BLaER1 treated with 17β-estradiol and CSF1 and Interleukin-3, amounts not matched to agents 10 nM and 100 nM (cell line): ENCODE measurements at regions not wholly inside any gene's neighbourhood (a gene's known extent, or its start where the extent isn't known, plus 50 kb on each side); places are given as distances from the start of the nearest gene placed in this dataset.
A peak's percentile ranks its signal among the peaks of the same experiment; 100 is the strongest.
"Not testable (repeated sequence)": the region's sequence is repeated elsewhere in the genome, so short reads cannot be mapped to it uniquely, and the experiment has no call there.

Experiments used
- H3K27ac ChIP-seq, 11 experiments: shearing (Covaris generic); formaldehyde crosslinking; 2 replicates each; pipeline ENCODE4 v1.8.1; 2022
- H3K27me3 ChIP-seq, 11 experiments: shearing (Covaris generic); formaldehyde crosslinking; 2 replicates each; pipeline ENCODE4 v1.8.1; 2022
- H3K36me3 ChIP-seq, 11 experiments: shearing (Covaris generic); formaldehyde crosslinking; 2 replicates each; pipeline ENCODE4 v1.8.1; 2022
- H3K4me1 ChIP-seq, 10 experiments: shearing (Covaris generic); formaldehyde crosslinking; 2 replicates each; pipeline ENCODE4 v1.8.1; 2022
- H3K4me2 ChIP-seq, 11 experiments: shearing (Covaris generic); formaldehyde crosslinking; 2 replicates each; pipeline ENCODE4 v1.8.1; 2022
- H3K4me3 ChIP-seq, 10 experiments: shearing (Covaris generic); formaldehyde crosslinking; 2 replicates each; pipeline ENCODE4 v1.8.1; 2022
- H3K9ac ChIP-seq, 11 experiments: shearing (Covaris generic); formaldehyde crosslinking; 2 replicates each; pipeline ENCODE4 v1.8.1; 2022
- H3K9me3 ChIP-seq, 11 experiments: shearing (Covaris generic); formaldehyde crosslinking; replicated peaks in 1 of 11; 2 replicates each; pipeline ENCODE4 v1.8.1; 2022
- H4K20me1 ChIP-seq, 11 experiments: shearing (Covaris generic); formaldehyde crosslinking; 2 replicates each; pipeline ENCODE4 v1.8.1; 2022
- Cebpa-rat ChIP-seq, 11 experiments: shearing (Covaris generic); IDR thresholded peaks; 2 replicates each; pipeline ENCODE4 v1.8.1; 2022

GRCh38 chr5:156201788-156202403, 125.1 kb upstream of the SGCD start:
- no peaks in the 10 kb centered on the region for H3K36me3 ChIP-seq
- H3K27me3 ChIP-seq = no peaks in the 10 kb centered on the region
- no peak overlapping the region for H3K9ac ChIP-seq
- no peaks in the 10 kb centered on the region for H3K4me1 ChIP-seq
- H3K9me3 ChIP-seq = no peaks in the 10 kb centered on the region
- no peak overlapping the region for H3K4me2 ChIP-seq
- H3K4me3 ChIP-seq = no peak overlapping the region
- TF ChIP-seq Cebpa-rat (IDR thresholded peaks at IDR 0.05) = no peak
- H3K27ac ChIP-seq = no peak overlapping the region
- no peaks in the 10 kb centered on the region for H4K20me1 ChIP-seq

- Histone ChIP-seq H3K4me3 (no peak overlapping the region), H4K20me1 (no peaks in the 10 kb centered on the region), H3K27me3 (no peaks in the 10 kb centered on the region), H3K36me3 (no peaks in the 10 kb centered on the region), H3K4me2 (no peak overlapping the region), H3K9me3 (no peaks in the 10 kb centered on the region), H3K27ac (no peak overlapping the region), H3K9ac (no peak overlapping the region), H3K4me1 (no peaks in the 10 kb centered on the region)
- TF ChIP-seq Cebpa-rat (IDR thresholded peaks at IDR 0.05) = no peak
Observed at GRCh38 chr5:156208271-156208670, 118.7 kb upstream of the SGCD start.

- Histone ChIP-seq H3K4me3 (no peak overlapping the region), H3K36me3 (no peaks in the 10 kb centered on the region), H3K9me3 (peaks cover 0 to 8% (median 0%) of the 10 kb centered on the region in 11 experiments; a peak in 2 of 22 replicates), H3K4me2 (no peak overlapping the region), H3K27ac (no peak overlapping the region), H3K4me1 (no peaks in the 10 kb centered on the region; a peak in 1 of 20 replicates), H3K9ac (no peak overlapping the region), H4K20me1 (no peaks in the 10 kb centered on the region), H3K27me3 (no peaks in the 10 kb centered on the region)
- TF ChIP-seq Cebpa-rat (IDR thresholded peaks at IDR 0.05) = no peak
Observed at GRCh38 chr5:156218367-156219158, 108.4 kb upstream of the SGCD start.

DNA sequence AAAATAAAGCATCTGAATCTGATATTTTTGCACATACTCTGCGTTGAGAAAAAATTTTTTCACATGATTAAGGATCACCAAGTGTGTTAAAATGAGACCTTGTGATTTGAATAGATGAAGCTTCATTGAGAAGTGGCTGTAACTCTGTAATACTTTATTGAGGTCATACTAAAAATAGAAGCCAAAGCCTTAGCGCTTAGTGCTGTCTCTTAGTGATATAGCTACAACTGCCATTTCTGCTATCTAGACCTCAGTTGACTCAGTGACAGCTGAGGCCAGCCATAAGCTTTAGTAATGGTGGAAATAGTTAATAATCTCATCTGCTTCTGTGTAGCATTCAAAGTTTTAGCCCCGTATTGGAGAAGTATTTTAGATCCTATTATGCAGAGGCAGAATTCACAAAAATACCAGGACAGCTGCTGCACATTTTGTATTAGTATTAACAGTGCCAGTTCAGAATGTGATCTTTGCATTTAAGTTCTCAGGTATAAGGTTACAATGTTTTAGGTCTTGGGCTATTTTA, 107.4 kb upstream of the SGCD start:
- no peaks in the 10 kb centered on the region for H3K36me3 ChIP-seq
- no peaks in the 10 kb centered on the region for H3K27me3 ChIP-seq
- H3K4me1 ChIP-seq = no peaks in the 10 kb centered on the region; a peak in 1 of 20 replicates
- no peaks in the 10 kb centered on the region for H4K20me1 ChIP-seq
- H3K4me3 ChIP-seq = no peak overlapping the region
- no peak overlapping the region for H3K4me2 ChIP-seq
- H3K9ac ChIP-seq = no peak overlapping the region
- no peak overlapping the region for H3K27ac ChIP-seq
- H3K9me3 ChIP-seq = peaks cover 0 to 7% (median 0%) of the 10 kb centered on the region in 11 experiments; a peak in 2 of 22 replicates
- no peak for TF ChIP-seq Cebpa-rat (IDR thresholded peaks at IDR 0.05)

- Histone ChIP-seq H3K9ac (no peak overlapping the region), H3K4me1 (no peaks in the 10 kb centered on the region; a peak in 1 of 20 replicates), H3K27ac (no peak overlapping the region), H3K4me3 (no peak overlapping the region), H3K36me3 (no peaks in the 10 kb centered on the region), H3K4me2 (no peak overlapping the region), H3K27me3 (no peaks in the 10 kb centered on the region), H4K20me1 (no peaks in the 10 kb centered on the region), H3K9me3 (no peaks in the 10 kb centered on the region)
- TF ChIP-seq Cebpa-rat (IDR thresholded peaks at IDR 0.05) = no peak
Observed at GRCh38 chr5:156221816-156222215, 105.1 kb upstream of the SGCD start.

GRCh38 chr5:156223547-156223946, 103.4 kb upstream of the SGCD start:
- H3K4me2 ChIP-seq = peak overlapping the region in 1 of 11 experiments; percentile 26; a peak in 1 of 22 replicates
- H3K9me3 ChIP-seq = no peaks in the 10 kb centered on the region
- no peak overlapping the region for H3K27ac ChIP-seq
- no peak overlapping the region for H3K9ac ChIP-seq
- H3K36me3 ChIP-seq = no peaks in the 10 kb centered on the region
- no peak overlapping the region for H3K4me3 ChIP-seq
- no peaks in the 10 kb centered on the region for H4K20me1 ChIP-seq
- no peaks in the 10 kb centered on the region; a peak in 1 of 20 replicates for H3K4me1 ChIP-seq
- no peaks in the 10 kb centered on the region for H3K27me3 ChIP-seq
- TF ChIP-seq Cebpa-rat (IDR thresholded peaks at IDR 0.05) = no peak

- H3K4me1 ChIP-seq, H3K9ac ChIP-seq, H3K4me2 ChIP-seq, H3K9me3 ChIP-seq, H4K20me1 ChIP-seq, H3K27ac ChIP-seq, H3K4me3 ChIP-seq, H3K36me3 ChIP-seq, H3K27me3 ChIP-seq: not testable (repeated sequence)
Observed at GRCh38 chr5:156226485-156226884, 100.5 kb upstream of the SGCD start.

DNA sequence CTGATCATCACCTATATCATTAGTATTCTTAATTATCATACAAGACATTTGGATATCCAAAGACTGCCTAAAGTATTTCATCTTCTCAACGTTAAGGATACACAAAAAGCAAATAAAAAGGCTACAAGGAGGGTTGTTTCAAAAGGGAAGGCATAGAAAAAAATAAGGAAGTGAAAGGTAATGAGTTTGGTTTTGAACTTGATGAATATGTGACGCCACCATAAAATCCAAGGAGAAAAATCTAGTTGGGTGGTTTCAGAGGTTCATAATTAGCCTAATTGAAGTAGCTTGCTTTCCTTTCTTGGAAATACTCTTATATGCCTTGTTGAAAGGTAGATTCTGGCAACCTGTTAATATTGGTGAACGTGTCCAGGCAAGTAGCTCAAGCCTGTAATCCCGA, 96.1 kb upstream of the SGCD start:
- H3K9ac ChIP-seq = no peak overlapping the region
- H4K20me1 ChIP-seq = no peaks in the 10 kb centered on the region
- H3K4me1 ChIP-seq = peaks cover 0 to 11% (median 4%) of the 10 kb centered on the region in 10 experiments; a peak in 9 of 20 replicates
- TF ChIP-seq Cebpa-rat (IDR thresholded peaks at IDR 0.05) = no peak
- no peak overlapping the region for H3K4me2 ChIP-seq
- H3K27me3 ChIP-seq = no peaks in the 10 kb centered on the region
- H3K4me3 ChIP-seq = no peak overlapping the region
- no peak overlapping the region for H3K27ac ChIP-seq
- 0 out of 22 replicates have a peak, but pooled peaks cover 0 to 6% (median 0%) of the 10 kb centered on the region in 11 experiments for H3K9me3 ChIP-seq
- no peaks in the 10 kb centered on the region for H3K36me3 ChIP-seq

DNA sequence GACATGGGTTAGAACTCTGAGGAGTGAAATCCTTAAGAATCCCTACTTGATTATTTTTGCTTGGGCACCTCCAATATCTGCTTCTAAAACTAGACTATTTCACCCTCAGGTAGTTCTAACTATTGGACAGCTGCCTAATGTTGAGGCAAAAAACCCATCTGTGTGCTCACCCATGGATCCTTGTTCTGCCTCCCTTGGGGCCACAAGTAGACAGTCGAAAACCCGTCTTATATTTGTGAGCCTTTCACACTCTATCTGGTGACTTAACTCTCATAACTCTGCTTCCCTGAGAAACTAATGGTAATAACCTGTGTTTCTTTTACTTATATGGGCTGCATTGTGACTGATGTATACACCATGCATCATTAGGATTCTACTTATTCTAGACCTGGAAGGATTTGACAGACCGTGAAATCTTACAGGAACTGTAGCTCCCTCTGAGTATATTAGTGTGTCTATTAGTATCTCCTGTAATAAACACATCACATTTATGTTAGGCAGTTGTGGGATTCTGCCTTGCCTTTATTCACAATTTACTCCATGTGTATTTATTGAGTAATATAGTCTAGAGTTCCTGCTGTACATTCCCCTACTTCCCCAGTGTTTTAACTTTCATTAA, 94.6 kb upstream of the SGCD start:
- H3K9me3 ChIP-seq = 0 out of 22 replicates have a peak, but pooled peaks cover 0 to 6% (median 0%) of the 10 kb centered on the region in 11 experiments
- no peaks in the 10 kb centered on the region for H4K20me1 ChIP-seq
- no peak overlapping the region for H3K4me3 ChIP-seq
- H3K36me3 ChIP-seq = no peaks in the 10 kb centered on the region
- no peak overlapping the region for H3K9ac ChIP-seq
- H3K27me3 ChIP-seq = no peaks in the 10 kb centered on the region
- no peak for TF ChIP-seq Cebpa-rat (IDR thresholded peaks at IDR 0.05)
- H3K4me2 ChIP-seq = peak overlapping the region in 7 of 11 experiments; percentile 2 to 45 (median 39); a peak in 11 of 22 replicates
- H3K4me1 ChIP-seq = peaks cover 0 to 11% (median 4%) of the 10 kb centered on the region in 10 experiments; a peak in 9 of 20 replicates
- no peak overlapping the region for H3K27ac ChIP-seq
